PFSK-1 (cell line): ENCODE measurements at regions not wholly inside any gene's neighbourhood (a gene's known extent, or its start where the extent isn't known, plus 50 kb on each side); places are given as distances from the start of the nearest gene placed in this dataset.

Experiments used
- FOXP2 ChIP-seq: optimal IDR thresholded peaks from 2 replicates; pipeline ENCODE3; 2011; ENCODE audit warnings: borderline replicate concordance, control low read depth, inconsistent platforms; ENCODE audit not compliant: insufficient read depth; ENCODE audit errors: extremely low read length, extremely low read depth
- POLR2AphosphoS5 ChIP-seq: IDR thresholded peaks from 2 replicates; pipeline ENCODE4 v1.6.1; 2012; ENCODE audit warnings: low read depth, mild to moderate bottlenecking, control low read depth, low read length, moderate library complexity
- REST ChIP-seq, 2 experiments: IDR thresholded peaks; 2 replicates each; pipeline versions ENCODE4 v1.6.1 to v1.8.0; 2011 to 2012; ENCODE audit warnings: low read depth in 2 of 2, low read length in 2 of 2, control low read depth in 1 of 2, inconsistent platforms in 1 of 2, mild to moderate bottlenecking in 1 of 2, moderate library complexity in 1 of 2; ENCODE audit not compliant: insufficient read depth in 1 of 2
- SIN3A ChIP-seq: IDR thresholded peaks from 2 replicates; pipeline ENCODE4 v1.6.1; 2012; ENCODE audit warnings: mild to moderate bottlenecking, low read length, moderate library complexity, borderline replicate concordance; ENCODE audit not compliant: insufficient read depth
- TAF1 ChIP-seq: IDR thresholded peaks from 2 replicates; pipeline ENCODE4 v1.6.1; 2012; ENCODE audit warnings: low read length, control low read depth, borderline replicate concordance; ENCODE audit not compliant: insufficient read depth

- TF ChIP-seq FOXP2 = no peak
- no peak for TF ChIP-seq TAF1
- no peak for TF ChIP-seq REST (IDR thresholded peaks at IDR 0.05; ENCODE audit: insufficient read depth in 1 of 2, low read depth in 2 of 2, low read length in 2 of 2)
- TF ChIP-seq POLR2AphosphoS5 = no peak
- TF ChIP-seq SIN3A = no peak
These were observed 685.9 kb upstream of the LRRC4C start for GRCh38 chr11:42145311-42145710.

- TF ChIP-seq TAF1 = no peak
These were observed 702.4 kb upstream of the LRRC4C start for GRCh38 chr11:42161886-42162285.

GRCh38 chr11:42169191-42169590 lies 709.7 kb upstream of the LRRC4C start:
- TF ChIP-seq FOXP2 = no peak
- no peak for TF ChIP-seq POLR2AphosphoS5
- no peak for TF ChIP-seq REST (IDR thresholded peaks at IDR 0.05; ENCODE audit: insufficient read depth in 1 of 2, low read depth in 2 of 2, low read length in 2 of 2)
- no peak for TF ChIP-seq SIN3A
- TF ChIP-seq TAF1 = no peak

GRCh38 chr11:42170601-42171000 lies 711.1 kb upstream of the LRRC4C start:
- TF ChIP-seq TAF1 = no peak

GRCh38 chr11:42171046-42171445 lies 711.6 kb upstream of the LRRC4C start:
- TF ChIP-seq TAF1 (no peak), REST (IDR thresholded peaks at IDR 0.05; ENCODE audit: insufficient read depth in 1 of 2, low read depth in 2 of 2, low read length in 2 of 2) (no peak), FOXP2 (no peak), SIN3A (no peak), POLR2AphosphoS5 (no peak)

- TF ChIP-seq SIN3A (no peak), POLR2AphosphoS5 (no peak), TAF1 (no peak), REST (IDR thresholded peaks at IDR 0.05; ENCODE audit: insufficient read depth in 1 of 2, low read depth in 2 of 2, low read length in 2 of 2) (no peak), FOXP2 (no peak)
These were observed 713.0 kb upstream of the LRRC4C start for GRCh38 chr11:42172441-42172840.
